ENCODE measurements at regions not wholly inside any gene's neighbourhood (a gene's known extent, or its start where the extent isn't known, plus 50 kb on each side); places are given as distances from the start of the nearest gene placed in this dataset.

- TF ChIP-seq MYC (IDR thresholded peaks at IDR 0.05; ENCODE audit: insufficient read depth, insufficient read length, insufficient replicate concordance, low read length, severe bottlenecking): no peak
- TF ChIP-seq SMAD1 (IDR thresholded peaks at IDR 0.05; ENCODE audit: low read depth, partially characterized antibody): no peak
- no peak for TF ChIP-seq SMARCA5 (IDR thresholded peaks at IDR 0.05)
- no peak for TF ChIP-seq REST (IDR thresholded peaks at IDR 0.05; ENCODE audit: low read depth, low read length)
- no peak for TF ChIP-seq SIX5 (IDR thresholded peaks at IDR 0.05; ENCODE audit: low read depth, low read length, severe bottlenecking)
- TF ChIP-seq CTCF (IDR thresholded peaks at IDR 0.05 in 2 of 3, conservative IDR thresholded peaks at IDR 0.05 in 1 of 3; ENCODE audit: control insufficient read depth in 2 of 3, extremely low read depth in 1 of 3, insufficient read depth in 1 of 3, low read depth in 3 of 3, low read length in 3 of 3): no peak
- TF ChIP-seq TBL1XR1 (IDR thresholded peaks at IDR 0.05; ENCODE audit: low read depth, low read length): no peak
These were observed 392.7 kb upstream of the SLC8A1 start (continued) for GRCh38 chr2:40844353-40845277.

All from GM12878 (cell line).